Stimulated activated CD4-positive, alpha-beta T cell treated with anti-CD3 and anti-CD28 coated beads, Interleukin-12 subunit alpha, Interleukin-12 subunit beta, amount 100 ng/mL, for 4 hours (primary cell): ENCODE measurements at regions not wholly inside any gene's neighbourhood (a gene's known extent, or its start where the extent isn't known, plus 50 kb on each side); places are given as distances from the start of the nearest gene placed in this dataset.
"Not testable (repeated sequence)": the region's sequence is repeated elsewhere in the genome, so short reads cannot be mapped to it uniquely, and the experiment has no call there.

ENCODE experiments used
- DNase-seq: peaks from one replicate; pipeline ENCODE4 v3.0.0-alpha.2; 2020

GRCh38 chr6:140779991-140780596 is 1352.6 kb upstream of the GJE1 start:
- no peak for DNase-seq

GRCh38 chr6:140779341-140779740 is 1353.4 kb upstream of the GJE1 start:
- no peak for DNase-seq

DNA sequence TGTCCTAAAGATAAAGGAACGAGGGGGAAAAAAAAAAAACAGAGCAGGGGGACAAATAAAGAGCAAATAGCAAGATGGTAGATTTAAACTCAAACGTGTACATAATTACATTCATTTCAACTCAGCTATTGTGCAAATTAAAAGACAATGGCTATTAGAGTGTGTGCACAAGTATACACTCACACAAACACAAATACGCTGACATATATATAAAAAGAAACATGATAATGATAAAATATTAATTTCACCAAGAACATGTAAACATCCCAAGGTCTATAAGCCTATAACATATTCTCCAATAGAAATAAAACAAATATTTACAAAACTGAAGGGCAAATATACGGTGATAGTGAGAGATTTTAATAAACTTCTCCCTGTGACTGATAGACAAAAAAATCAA is 1354.9 kb upstream of the GJE1 start:
- DNase-seq: no peak

DNA sequence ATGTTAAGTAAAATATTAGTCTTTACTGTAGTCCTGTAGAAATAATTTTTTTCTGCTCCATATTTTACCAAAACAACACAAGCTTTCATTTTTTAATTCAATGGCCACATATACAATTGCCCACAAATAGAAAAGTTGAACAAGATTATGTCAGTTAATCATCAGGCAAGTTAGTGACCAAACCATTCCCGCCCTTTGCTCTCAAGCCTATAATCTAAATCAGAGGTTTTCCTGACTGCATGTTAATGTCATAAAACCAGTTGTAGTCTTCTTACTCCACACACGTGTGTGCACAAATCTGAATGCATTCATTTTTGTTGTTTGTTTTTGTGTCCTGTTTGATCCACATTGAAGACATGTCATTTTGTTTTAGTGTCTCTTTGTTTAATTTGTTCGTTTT is 1357.7 kb upstream of the GJE1 start:
- DNase-seq: no peak

GRCh38 chr6:140774080-140774505 is 1358.6 kb upstream of the GJE1 start:
- DNase-seq: no peak

DNA sequence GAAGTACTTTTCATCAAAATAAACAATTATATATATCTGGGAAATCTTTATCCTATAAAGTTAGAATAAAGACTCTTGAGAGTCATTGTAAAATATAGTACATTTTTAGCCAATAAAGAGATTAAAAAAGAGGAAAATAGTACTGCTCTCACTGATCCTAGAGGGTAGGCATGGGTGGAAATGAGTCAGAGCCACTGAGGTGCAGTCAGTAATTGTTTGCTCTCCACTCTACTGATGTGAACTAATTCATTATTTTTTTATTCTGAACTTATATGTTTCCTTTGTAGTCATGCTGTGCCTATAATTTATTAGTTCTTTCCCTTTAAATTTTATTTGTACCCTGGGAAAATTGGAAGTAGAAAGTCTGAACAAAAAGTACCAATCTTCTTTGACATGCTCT is 1359.4 kb upstream of the GJE1 start:
- DNase-seq: no peak

- no peak for DNase-seq
Observed at GRCh38 chr6:140772576-140772975, 1360.1 kb upstream of the GJE1 start.

DNA sequence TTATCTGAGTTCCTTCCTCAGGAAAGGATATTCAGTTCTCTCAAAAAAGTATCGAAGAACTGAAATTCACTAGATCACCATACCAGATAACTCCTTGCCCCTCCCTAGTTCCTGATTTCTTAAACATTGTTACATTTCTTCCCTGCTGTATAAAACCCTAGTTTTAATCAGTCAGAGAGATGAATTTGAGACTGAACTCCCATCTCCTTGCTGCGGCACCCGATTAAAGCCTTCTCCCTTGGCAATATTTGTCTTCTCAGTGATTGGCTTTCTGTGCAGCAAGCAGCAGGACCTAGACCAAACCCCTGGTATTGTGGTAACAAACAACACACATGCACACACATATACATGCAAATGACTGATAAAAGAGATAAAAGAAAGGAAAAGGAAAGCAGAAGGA is 1364.6 kb upstream of the GJE1 start:
- no peak for DNase-seq

DNA sequence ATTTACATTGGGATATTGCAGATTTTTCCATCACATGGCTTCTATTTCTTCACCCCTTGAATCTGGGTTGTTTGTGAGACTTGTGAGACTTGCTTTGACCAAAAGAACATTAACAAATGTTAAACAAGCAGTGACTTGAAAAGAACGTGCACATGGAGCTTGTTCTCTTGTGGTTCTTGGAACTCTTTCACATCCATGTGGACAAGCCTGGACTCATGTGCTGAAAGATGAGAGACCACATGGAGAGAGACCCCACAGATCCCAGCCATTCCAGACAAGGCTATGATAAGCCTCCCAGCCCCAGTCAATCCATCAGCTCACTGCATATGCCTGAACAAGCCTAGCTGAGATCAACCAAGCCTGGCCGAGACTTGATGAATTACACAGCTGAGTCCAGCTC is 1365.7 kb upstream of the GJE1 start:
- DNase-seq: no peak

DNA sequence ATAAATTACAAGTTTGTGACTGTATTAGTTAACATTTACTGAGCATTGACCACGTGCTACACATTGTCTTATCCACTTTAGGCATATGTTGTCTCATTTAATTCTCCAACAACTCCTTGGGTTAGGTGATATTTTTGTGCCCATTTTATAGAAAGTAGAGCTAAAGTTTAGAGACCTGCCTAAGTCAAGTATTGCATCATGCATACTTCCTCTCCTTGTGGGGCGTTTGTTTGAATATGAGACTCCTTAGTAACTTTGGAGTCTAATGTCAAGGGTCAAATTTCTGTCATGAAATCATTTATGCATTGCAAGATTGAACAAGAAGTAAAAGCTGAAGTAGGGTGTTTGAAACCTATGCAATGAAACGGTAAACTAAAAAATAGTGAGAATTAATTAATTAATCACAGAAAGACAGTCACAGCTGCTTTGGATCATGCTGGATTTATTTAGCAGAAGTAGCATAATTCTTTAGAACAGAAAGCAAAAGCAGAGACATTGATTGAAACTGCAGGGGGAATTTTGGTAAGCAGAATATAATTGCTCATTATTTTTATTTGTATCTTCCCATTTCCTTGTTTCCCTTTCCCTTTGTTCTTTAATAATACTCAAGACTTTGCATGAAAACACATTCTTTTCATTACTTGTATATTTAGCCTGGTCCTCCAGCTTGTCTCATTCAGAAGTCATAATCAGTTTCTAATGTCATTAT is 1374.4 kb upstream of the GJE1 start:
- DNase-seq: no peak

GRCh38 chr6:140752234-140752633 is 1377.8 kb upstream of the CITED2 start:
- no peak for DNase-seq

- no peak for DNase-seq
Observed at GRCh38 chr6:140747114-140747513, 1372.7 kb upstream of the CITED2 start.

GRCh38 chr6:140744659-140745320 is 1370.3 kb upstream of the CITED2 start:
- DNase-seq: no peak

GRCh38 chr6:140736231-140736630 is 1361.8 kb upstream of the CITED2 start:
- DNase-seq: no peak

DNA sequence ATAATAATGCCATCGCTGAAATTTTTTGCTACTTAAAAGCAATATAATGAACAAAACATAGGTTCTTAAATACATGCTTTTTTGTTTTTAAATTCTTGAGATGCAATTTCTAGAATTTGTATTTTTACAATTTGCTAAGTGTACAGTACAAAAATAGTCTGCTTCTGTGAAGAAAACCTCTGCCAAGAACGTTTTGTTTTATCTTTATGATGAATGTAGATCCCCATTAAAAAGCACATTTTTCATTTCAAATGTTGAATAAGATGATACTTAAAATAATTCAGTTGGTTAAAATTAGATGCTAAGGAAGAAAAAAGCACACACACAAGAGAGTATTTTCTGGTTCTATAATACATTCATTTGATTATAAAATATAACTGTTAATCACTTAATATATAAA is 1358.5 kb upstream of the CITED2 start:
- DNase-seq: no peak

GRCh38 chr6:140732155-140732554 is 1357.7 kb upstream of the CITED2 start:
- no peak for DNase-seq

- no peak for DNase-seq
Observed at GRCh38 chr6:140731741-140732140, 1357.3 kb upstream of the CITED2 start.

DNA sequence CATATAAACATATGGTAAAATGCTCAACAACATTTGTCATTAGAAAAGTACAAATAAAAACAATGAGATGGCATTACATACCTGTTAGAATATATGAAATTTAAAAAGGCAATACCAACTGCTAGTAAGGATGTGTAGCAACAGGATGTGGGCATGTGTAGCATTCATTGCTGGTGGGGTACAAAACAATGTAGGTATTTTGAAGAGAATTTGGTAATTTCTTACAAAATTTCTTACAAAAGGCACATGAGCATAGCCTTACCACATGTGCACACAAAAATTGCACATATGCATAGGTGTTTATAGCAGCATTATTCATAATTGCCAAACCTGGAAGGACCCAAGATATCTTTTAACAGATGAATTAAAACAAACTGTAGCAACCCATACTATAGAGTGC is 1355.1 kb upstream of the CITED2 start:
- no peak for DNase-seq

DNA sequence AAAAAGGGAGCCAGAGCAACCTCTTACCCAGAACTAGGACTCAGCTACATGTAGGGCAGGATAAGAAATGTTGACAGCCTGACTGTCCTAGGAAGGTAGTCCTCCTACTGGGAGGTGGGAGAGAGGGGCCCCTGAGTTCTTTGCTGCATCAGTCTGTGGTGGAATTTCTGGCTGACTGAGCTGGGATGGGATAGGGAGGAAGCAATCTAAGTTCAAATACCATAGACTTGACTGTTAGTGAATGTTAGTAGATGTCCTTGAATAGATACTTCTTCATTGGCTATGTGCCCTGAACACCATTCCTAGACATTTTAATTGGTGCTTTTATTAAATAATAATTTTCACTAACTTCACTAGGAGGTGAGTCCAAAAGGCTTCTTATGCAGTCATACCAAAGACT is 1343.6 kb upstream of the CITED2 start:
- no peak for DNase-seq

- no peak for DNase-seq
Observed at GRCh38 chr6:140713495-140713894, 1339.0 kb upstream of the CITED2 start.

GRCh38 chr6:140711019-140711613 is 1336.7 kb upstream of the CITED2 start:
- no peak for DNase-seq

GRCh38 chr6:140708441-140708840 is 1334.0 kb upstream of the CITED2 start:
- DNase-seq: no peak

- not testable (repeated sequence) for DNase-seq
Observed at GRCh38 chr6:140704008-140704407, 1329.6 kb upstream of the CITED2 start.

- no peak for DNase-seq
Observed at GRCh38 chr6:140697585-140697984, 1323.1 kb upstream of the CITED2 start.
